Medulla oblongata (tissue), 1 donor: ENCODE measurements at regions not wholly inside any gene's neighbourhood (a gene's known extent, or its start where the extent isn't known, plus 50 kb on each side); places are given as distances from the start of the nearest gene placed in this dataset.
"Not testable (repeated sequence)": the region's sequence is repeated elsewhere in the genome, so short reads cannot be mapped to it uniquely, and the experiment has no call there.

Source experiments
- DNase-seq: peaks from one replicate; pipeline ENCODE4 v3.0.0-alpha.2; 2015; ENCODE audit errors: extremely low spot score

GRCh38 chr13:34357435-34358232 lies 539.7 kb downstream of the RFC3 start:
- no peak for DNase-seq

- peak; percentile 37 for DNase-seq
Observed at GRCh38 chr13:34358811-34359513, 541.0 kb downstream of the RFC3 start.

GRCh38 chr13:34360702-34361101 lies 542.8 kb downstream of the RFC3 start:
- no peak for DNase-seq

- DNase-seq = no peak
Observed at GRCh38 chr13:34361560-34361959, 543.6 kb downstream of the RFC3 start.

- no peak for DNase-seq
Observed at GRCh38 chr13:34363266-34363665, 545.3 kb downstream of the RFC3 start.

GRCh38 chr13:34364633-34365032 lies 546.7 kb downstream of the RFC3 start:
- no peak for DNase-seq

GRCh38 chr13:34369931-34370330 lies 552.0 kb downstream of the RFC3 start:
- DNase-seq = no peak

GRCh38 chr13:34371108-34371507 lies 553.2 kb downstream of the RFC3 start:
- DNase-seq = no peak

GRCh38 chr13:34371645-34372395 lies 553.9 kb downstream of the RFC3 start:
- no peak for DNase-seq

GRCh38 chr13:34372581-34372980 lies 554.6 kb downstream of the RFC3 start:
- no peak for DNase-seq

GRCh38 chr13:34376483-34376882 lies 558.5 kb downstream of the RFC3 start:
- no peak for DNase-seq

GRCh38 chr13:34381228-34381627 lies 560.8 kb upstream of the NBEA start:
- no peak for DNase-seq

GRCh38 chr13:34383728-34384127 lies 558.3 kb upstream of the NBEA start:
- no peak for DNase-seq

- DNase-seq = not testable (repeated sequence)
Observed at GRCh38 chr13:34386229-34386628, 555.8 kb upstream of the NBEA start.

GRCh38 chr13:34391076-34391475 lies 551.0 kb upstream of the NBEA start:
- DNase-seq = no peak

GRCh38 chr13:34401696-34402095 lies 540.4 kb upstream of the NBEA start:
- no peak for DNase-seq

GRCh38 chr13:34405410-34406181 lies 536.5 kb upstream of the NBEA start:
- no peak for DNase-seq

- no peak for DNase-seq
Observed at GRCh38 chr13:34408640-34409039, 533.4 kb upstream of the NBEA start.

- no peak for DNase-seq
Observed at GRCh38 chr13:34409496-34410182, 532.4 kb upstream of the NBEA start.

- DNase-seq = no peak
Observed at GRCh38 chr13:34410678-34411077, 531.4 kb upstream of the NBEA start.

- DNase-seq = no peak
Observed at GRCh38 chr13:34411177-34411576, 530.9 kb upstream of the NBEA start.
